Brain microvascular endothelial cell (primary cell): ENCODE measurements at regions not wholly inside any gene's neighbourhood (a gene's known extent, or its start where the extent isn't known, plus 50 kb on each side); places are given as distances from the start of the nearest gene placed in this dataset.

ENCODE experiments used
- DNase-seq: peaks from one replicate; pipeline ENCODE4 v3.0.0-alpha.2; 2020
- H3K27ac ChIP-seq: fragments of 250-450 bp; sonication (Bioruptor Pico); 2 replicates; pipeline ENCODE4 v1.5.1; 2020; ENCODE audit warnings: mild to moderate bottlenecking, moderate library complexity
- H3K27me3 ChIP-seq: fragments of 250-450 bp; sonication (Bioruptor Pico); replicated peaks from 2 replicates; pipeline ENCODE4 v1.5.1; 2020; ENCODE audit warnings: mild to moderate bottlenecking
- H3K36me3 ChIP-seq: fragments of 250-450 bp; sonication (Bioruptor Pico); replicated peaks from 2 replicates; pipeline ENCODE4 v1.5.1; 2020; ENCODE audit warnings: mild to moderate bottlenecking
- H3K4me3 ChIP-seq: 2 replicates; pipeline ENCODE4 v1.5.1; 2011; ENCODE audit warnings: low read depth, mild to moderate bottlenecking, control low read depth, low read length, moderate library complexity
- in situ Hi-C: cut with HindIII; loops from 2 replicates; pipeline ENCODE4 v1.10.0; 2017; ENCODE audit warnings: low sequenced_read_pairs, low pct_ligation_motif_present
- TF ChIP-seq, protein P1 (sequence below): IDR thresholded peaks from 2 replicates; pipeline ENCODE4 v1.5.1; 2011; ENCODE audit warnings: low read depth, mild to moderate bottlenecking, moderate library complexity, low read length, control low read depth, inconsistent platforms; ENCODE audit errors: missing control alignments

DNA sequence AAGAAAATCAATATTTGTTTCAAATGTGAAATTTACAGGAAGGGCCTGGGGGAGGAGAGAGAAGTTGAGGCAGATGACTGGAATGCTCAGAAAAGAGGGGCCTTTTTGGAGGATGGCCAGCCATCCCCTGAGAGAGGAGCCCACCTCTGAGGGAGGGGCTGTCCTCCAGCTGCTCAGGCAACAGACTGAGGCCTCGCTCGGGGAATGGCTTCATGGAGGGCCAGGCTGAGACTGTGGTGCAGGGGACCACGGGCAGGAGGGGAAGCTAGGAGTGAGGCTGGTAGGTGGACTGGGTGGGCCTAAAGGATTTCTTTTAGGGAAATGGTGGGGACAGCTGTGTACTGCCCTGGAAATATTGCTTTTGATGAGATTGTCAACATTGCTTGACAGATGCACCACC lies 73.5 kb upstream of the CADM1 start:
- TF ChIP-seq, protein P1, sequence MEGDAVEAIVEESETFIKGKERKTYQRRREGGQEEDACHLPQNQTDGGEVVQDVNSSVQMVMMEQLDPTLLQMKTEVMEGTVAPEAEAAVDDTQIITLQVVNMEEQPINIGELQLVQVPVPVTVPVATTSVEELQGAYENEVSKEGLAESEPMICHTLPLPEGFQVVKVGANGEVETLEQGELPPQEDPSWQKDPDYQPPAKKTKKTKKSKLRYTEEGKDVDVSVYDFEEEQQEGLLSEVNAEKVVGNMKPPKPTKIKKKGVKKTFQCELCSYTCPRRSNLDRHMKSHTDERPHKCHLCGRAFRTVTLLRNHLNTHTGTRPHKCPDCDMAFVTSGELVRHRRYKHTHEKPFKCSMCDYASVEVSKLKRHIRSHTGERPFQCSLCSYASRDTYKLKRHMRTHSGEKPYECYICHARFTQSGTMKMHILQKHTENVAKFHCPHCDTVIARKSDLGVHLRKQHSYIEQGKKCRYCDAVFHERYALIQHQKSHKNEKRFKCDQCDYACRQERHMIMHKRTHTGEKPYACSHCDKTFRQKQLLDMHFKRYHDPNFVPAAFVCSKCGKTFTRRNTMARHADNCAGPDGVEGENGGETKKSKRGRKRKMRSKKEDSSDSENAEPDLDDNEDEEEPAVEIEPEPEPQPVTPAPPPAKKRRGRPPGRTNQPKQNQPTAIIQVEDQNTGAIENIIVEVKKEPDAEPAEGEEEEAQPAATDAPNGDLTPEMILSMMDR = no peak
- no peak overlapping the region for H3K4me3 ChIP-seq
- H3K36me3 ChIP-seq = no peaks in the 10 kb centered on the region
- in situ Hi-C loops = no loop called here
- H3K27me3 ChIP-seq = no peaks in the 10 kb centered on the region
- H3K27ac ChIP-seq = no peak overlapping the region
- no peak for DNase-seq

DNA sequence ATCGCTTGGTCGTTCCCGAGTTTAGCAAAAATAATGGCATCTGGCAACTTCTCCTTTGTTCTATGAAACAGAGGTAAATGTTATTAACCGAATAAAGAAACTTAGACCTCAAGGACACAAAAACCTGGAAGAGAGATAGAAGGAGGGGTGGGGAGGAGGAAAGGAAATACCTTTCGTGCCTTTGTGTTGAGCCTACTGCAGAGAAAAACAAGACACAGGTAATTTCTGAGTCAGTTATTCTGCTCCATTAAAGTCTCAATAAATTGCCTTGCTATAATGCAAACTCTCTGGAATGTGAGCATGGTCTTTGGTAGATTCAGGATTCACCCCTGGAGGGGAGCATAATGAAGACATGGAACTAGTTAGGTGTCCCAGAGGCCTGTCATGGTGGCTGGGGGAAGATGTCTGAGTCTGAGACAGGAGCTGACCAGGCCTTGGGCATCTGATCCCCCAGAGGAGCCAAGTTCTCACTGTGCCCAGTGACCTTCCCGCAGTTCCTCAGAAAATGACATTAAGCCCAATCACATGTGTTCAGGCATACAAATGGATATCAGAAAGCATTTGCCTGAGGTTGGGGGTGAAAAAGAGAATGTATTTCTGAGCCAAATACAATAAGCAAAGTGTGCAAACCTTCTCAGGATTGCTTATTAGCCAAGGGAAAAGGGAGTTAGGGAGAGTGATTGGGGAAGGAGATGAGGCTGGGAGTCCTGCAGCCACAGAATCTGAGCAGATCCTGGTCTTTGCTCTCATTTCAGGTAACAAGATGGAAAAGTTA lies 72.6 kb upstream of the CADM1 start:
- TF ChIP-seq, protein P1 = no peak
- H3K27ac ChIP-seq = no peak overlapping the region
- H3K27me3 ChIP-seq = no peaks in the 10 kb centered on the region
- no peak for DNase-seq
- in situ Hi-C loops = no loop called here
- no peak overlapping the region for H3K4me3 ChIP-seq
- H3K36me3 ChIP-seq = no peaks in the 10 kb centered on the region

DNA sequence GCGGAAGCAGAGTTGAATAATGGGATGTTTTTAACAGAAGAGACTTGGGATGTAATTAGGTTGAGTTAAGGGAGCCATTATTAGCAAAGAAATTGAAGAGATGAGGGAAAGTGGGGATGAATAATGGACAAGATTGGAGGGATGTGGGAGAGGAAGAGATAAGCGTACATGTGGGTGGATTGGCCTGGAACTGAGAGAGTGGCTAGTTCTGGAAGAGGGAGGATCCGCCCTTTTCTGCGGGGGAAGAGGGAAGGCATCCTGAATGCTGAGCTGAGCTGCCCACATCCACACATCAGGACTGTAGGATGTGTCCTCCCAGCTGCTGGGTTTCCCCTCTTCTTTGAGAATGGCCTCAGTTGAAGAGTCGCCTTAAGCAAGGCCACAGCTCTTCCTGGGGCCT lies 68.3 kb upstream of the CADM1 start:
- H3K4me3 ChIP-seq = no peak overlapping the region
- in situ Hi-C loops = no loop called here
- H3K27me3 ChIP-seq = no peaks in the 10 kb centered on the region
- DNase-seq = no peak
- no peaks in the 10 kb centered on the region for H3K36me3 ChIP-seq
- no peak overlapping the region for H3K27ac ChIP-seq
- TF ChIP-seq, protein P1 = no peak

DNA sequence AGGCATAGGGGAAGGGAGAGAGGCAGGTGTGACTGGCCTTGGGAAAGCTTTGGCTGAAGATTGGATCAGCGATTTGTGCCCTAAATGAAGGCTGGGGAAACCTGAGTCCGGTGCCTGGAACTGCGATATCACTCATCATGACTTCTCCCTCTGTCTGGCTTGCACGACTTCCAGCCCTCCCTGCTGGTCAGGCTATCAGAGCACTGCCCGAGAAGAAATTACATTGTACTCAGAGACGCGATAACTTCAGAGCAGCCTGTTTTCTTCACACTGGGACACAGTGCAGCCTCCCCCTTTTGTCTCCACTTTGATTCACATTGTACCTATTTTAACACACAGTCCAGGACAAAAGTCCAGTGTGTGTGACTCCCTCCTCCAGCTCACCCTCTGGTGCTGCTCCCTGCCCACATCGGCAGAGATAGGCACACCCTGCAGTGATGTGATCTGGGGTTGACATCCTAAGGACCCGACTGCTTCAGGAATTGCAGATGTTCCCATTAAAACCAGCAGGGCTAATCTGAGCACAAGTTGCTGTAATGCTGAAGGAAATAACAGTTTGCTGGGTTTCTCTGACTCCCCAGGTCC lies 62.1 kb upstream of the CADM1 start:
- DNase-seq = no peak
- Histone ChIP-seq H3K27ac (no peak overlapping the region), H3K36me3 (no peaks in the 10 kb centered on the region), H3K4me3 (no peak overlapping the region), H3K27me3 (no peaks in the 10 kb centered on the region)
- in situ Hi-C loops = no loop called here
- TF ChIP-seq, protein P1 = no peak

DNA sequence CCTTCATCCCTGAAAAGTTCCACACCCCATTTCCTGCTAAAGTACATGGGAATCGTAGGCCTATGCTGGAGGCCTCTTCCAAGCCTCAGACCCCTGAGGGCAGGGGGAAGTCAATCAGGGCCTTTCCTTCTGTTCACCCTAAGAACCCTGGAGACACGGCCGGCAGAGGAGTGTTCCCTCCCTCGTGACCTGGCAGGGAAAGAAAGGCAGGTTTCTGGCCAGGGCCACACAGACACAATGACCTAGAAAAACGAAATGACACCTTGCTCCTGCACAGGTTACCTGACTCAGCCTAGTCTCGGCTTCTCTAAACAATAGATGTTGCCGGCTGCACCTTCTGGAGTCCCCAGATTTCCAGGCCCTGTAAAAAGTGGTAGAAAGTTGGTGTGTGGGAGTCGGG lies 60.6 kb upstream of the CADM1 start:
- in situ Hi-C loops = no loop called here
- TF ChIP-seq, protein P1 = no peak
- Histone ChIP-seq H3K27me3 (no peaks in the 10 kb centered on the region), H3K36me3 (no peaks in the 10 kb centered on the region), H3K27ac (no peak overlapping the region), H3K4me3 (no peak overlapping the region)
- DNase-seq = no peak

DNA sequence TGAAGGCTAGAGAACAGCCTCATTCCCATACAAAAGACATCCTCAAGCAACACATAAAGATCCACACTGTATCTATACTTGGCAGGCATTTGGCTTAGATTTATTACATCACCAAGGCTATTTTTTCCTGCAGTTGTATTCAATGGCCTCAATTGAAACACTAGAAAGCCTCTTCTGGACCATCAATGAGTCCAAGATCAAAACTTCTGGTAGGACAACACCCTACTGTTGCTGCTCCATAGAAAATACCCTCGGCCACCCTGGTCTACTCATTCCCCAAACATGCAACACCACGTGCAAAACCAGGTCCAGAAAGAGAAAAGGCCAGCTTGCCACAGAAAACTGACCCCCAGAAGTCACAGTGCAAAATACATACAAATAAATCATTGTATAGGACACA lies 56.9 kb upstream of the CADM1 start:
- in situ Hi-C loops = no loop called here
- H3K4me3 ChIP-seq = no peak overlapping the region
- no peak for DNase-seq
- no peaks in the 10 kb centered on the region for H3K27me3 ChIP-seq
- no peaks in the 10 kb centered on the region for H3K36me3 ChIP-seq
- TF ChIP-seq, protein P1 = no peak
- no peak overlapping the region for H3K27ac ChIP-seq
